Coronary artery (tissue), 2 donors: ENCODE measurements at regions not wholly inside any gene's neighbourhood (a gene's known extent, or its start where the extent isn't known, plus 50 kb on each side); places are given as distances from the start of the nearest gene placed in this dataset.

Source experiments
- DNase-seq: peaks from one replicate; pipeline ENCODE4 v3.0.0-alpha.2; 2017; ENCODE audit warnings: low spot score
- H3K27ac ChIP-seq, 2 donors: fragments of 200-600 bp; sonication (generic); one replicate each; pipeline ENCODE4 v1.5.1; 2016 to 2019
- H3K4me3 ChIP-seq: fragments of 200-600 bp; sonication (generic); 2 replicates; pipeline ENCODE4 v1.5.1; 2016; ENCODE audit warnings: mild to moderate bottlenecking, moderate library complexity
- TF ChIP-seq, protein P1 (sequence below): fragments of 200-600 bp; sonication (generic); IDR thresholded peaks from one replicate; pipeline ENCODE4 v1.5.1; 2019; ENCODE audit warnings: antibody characterized with exemption

DNA sequence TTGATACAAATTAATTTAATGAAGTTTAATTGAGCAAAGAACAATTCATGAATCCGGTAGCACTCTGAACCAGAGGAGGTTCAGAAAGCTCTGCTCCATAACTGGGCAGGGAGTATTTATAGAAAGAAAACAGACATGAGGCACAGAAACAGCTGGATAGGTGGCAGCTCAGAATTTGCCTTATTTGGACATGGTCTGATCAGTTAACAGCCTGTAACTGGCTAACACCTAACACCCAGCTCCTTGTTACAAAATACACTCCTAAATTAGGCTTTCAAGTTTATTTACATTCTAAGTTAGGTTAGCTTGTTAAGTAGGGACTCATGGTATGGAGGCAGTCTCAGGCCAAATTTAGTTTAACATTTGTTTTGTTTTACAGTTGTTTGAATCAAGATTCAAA lies 67.8 kb upstream of the TMCC3 start:
- Histone ChIP-seq H3K27ac (no peak overlapping the region), H3K4me3 (no peak overlapping the region)
- DNase-seq = no peak
- TF ChIP-seq, protein P1, sequence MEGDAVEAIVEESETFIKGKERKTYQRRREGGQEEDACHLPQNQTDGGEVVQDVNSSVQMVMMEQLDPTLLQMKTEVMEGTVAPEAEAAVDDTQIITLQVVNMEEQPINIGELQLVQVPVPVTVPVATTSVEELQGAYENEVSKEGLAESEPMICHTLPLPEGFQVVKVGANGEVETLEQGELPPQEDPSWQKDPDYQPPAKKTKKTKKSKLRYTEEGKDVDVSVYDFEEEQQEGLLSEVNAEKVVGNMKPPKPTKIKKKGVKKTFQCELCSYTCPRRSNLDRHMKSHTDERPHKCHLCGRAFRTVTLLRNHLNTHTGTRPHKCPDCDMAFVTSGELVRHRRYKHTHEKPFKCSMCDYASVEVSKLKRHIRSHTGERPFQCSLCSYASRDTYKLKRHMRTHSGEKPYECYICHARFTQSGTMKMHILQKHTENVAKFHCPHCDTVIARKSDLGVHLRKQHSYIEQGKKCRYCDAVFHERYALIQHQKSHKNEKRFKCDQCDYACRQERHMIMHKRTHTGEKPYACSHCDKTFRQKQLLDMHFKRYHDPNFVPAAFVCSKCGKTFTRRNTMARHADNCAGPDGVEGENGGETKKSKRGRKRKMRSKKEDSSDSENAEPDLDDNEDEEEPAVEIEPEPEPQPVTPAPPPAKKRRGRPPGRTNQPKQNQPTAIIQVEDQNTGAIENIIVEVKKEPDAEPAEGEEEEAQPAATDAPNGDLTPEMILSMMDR = no peak

DNA sequence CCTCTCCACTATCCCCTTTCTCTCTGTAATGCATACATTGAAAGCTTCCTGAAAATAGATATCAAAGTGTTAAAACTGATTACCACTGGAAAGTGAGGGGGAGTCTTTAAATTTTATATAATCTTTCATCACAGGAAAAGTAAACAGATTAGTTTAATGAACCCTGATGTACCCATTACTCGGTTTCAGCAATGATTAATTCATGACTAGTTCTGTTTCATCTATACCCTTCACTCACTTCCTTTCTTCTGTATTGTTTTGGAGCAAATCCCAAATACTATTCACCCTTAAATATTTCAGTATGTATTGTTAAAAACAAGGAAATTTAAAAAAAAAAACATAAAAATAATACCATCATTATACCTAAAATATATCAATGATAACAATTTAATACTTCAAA lies 67.3 kb upstream of the TMCC3 start:
- DNase-seq = no peak
- no peak overlapping the region for H3K27ac ChIP-seq
- TF ChIP-seq, protein P1 = no peak
- no peak overlapping the region for H3K4me3 ChIP-seq

DNA sequence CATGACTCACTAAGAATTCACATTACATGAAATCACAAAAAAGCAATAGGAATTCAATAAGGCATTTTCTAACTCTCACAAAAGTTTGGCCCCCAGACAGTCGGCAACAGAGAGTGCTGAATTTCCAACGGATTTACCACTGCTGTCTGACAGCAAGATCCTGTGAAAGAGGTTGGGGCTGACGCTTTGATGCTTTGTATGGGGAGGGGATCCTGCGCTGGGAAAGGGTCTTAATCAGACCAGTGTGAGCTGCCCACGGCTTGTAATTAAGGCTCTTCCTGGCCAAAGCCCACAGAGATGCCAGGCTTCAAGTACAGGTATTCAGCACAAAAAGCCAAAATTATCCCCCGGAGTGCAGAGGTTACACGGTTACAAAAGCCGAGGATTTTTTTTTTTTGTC lies 66.8 kb upstream of the TMCC3 start:
- no peak overlapping the region for H3K27ac ChIP-seq
- TF ChIP-seq, protein P1 = no peak
- H3K4me3 ChIP-seq = no peak overlapping the region
- DNase-seq = no peak

DNA sequence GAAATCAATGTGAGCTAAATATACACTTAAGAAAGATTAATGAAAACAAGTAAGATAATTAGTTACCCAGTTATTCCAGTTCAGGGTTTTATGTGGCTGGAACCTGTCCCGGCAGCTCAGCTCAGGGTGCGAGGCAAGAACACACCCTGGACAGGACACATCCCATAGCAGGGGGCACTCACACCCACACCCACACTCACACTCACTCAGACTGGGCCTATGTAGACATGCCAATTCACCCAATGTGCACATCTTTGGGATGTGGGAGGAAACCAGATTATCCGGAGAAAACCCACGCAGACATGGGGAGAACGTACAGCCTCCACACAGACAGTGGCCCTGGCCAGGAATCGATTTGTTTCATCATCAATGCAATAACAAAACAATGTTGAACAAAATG lies 66.0 kb upstream of the TMCC3 start:
- DNase-seq = no peak
- TF ChIP-seq, protein P1 = no peak
- Histone ChIP-seq H3K4me3 (no peak overlapping the region), H3K27ac (no peak overlapping the region)

DNA sequence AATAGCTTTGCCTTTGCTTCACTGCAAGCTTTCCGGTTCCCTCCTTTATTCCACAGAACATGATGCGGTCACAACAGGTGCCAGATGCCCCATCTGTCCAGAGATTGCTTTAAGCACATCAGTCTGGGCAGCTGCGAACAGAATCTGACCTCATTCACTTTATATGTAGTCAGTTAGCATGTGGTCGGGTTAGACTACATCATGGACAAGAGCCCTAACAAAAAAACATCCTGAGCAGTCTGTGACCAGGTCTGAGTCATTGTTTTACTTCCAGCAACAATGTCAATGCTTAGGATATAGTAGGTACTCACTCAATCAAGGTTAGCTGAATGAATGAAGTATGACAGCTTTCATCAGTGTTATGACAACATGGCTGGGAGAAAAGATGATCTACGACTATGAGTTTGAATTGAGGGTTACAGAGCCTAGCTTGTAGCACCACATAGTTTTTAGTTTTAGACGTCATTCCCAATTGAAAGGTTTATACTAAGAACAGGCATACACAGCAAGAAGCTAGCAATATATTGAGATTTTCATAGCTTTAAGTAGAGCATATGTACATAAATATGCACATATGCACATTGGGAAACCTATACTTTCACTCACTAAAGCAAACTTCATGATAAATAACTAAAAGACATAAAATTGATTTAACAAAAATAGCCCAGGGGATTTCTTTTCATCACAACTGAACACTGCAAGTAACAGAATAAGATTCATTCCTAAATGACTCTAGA lies 64.2 kb upstream of the TMCC3 start:
- no peak for DNase-seq
- Histone ChIP-seq H3K27ac (no peak overlapping the region), H3K4me3 (no peak overlapping the region)
- TF ChIP-seq, protein P1 = no peak

DNA sequence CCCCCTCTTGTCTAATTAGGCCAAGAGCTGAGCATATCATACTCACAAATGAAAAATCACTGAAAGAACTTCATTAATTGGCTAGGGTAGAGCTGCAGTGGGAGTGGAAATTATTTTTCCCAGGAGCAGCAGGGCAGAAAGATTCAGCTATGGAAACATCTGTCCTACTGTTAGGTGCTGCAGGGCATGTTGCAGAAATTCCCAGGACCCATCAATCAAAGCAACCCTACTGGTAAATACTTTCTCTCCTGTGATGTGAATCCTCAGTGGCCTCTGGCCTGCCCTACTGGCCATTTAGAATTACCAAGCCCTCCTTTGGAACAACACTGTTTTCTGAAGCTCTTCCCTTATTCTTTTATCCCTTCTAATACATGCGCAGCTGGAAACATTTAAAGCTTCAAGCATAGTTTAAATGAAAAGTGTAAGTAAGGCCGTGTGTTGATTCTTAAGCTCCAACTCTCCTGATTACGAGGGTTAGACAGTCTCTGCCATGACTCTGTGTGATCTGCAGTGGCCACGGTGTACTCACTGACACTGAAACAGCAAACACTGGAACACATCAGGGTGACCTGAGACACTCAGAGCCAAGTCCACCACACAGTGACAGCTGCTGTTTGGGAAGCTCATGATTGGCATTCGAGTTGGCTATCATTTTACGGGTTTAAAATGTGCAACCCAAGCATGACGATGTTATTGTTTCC lies 62.6 kb upstream of the TMCC3 start:
- DNase-seq = no peak
- Histone ChIP-seq H3K4me3 (no peak overlapping the region), H3K27ac (no peak overlapping the region)
- TF ChIP-seq, protein P1 = no peak

DNA sequence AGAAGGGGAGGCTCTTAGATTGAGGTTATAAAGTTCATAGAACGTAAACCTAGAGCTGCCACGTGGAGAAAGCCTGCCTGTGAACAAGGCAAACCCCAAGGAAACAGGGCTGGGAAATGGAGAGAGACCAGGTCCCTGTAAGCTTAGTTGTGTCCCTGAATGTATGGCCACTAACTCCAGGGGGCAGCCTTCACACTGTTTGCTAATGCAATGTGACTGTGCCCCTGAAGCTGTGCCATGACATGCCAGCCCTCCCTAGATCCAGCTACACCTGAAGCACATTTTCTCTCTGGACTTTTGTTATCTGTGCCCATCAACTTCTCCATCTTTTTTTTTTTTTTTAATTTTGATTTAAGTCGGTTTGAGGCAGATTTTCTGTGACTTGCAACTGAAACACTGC lies 60.6 kb upstream of the TMCC3 start:
- TF ChIP-seq, protein P1 = no peak
- Histone ChIP-seq H3K4me3 (no peak overlapping the region), H3K27ac (no peak overlapping the region)
- DNase-seq = no peak
